ENCODE measurements at regions not wholly inside any gene's neighbourhood (a gene's known extent, or its start where the extent isn't known, plus 50 kb on each side); places are given as distances from the start of the nearest gene placed in this dataset.
A peak's percentile ranks its signal among the peaks of the same experiment; 100 is the strongest.

- TF ChIP-seq, protein P1, sequence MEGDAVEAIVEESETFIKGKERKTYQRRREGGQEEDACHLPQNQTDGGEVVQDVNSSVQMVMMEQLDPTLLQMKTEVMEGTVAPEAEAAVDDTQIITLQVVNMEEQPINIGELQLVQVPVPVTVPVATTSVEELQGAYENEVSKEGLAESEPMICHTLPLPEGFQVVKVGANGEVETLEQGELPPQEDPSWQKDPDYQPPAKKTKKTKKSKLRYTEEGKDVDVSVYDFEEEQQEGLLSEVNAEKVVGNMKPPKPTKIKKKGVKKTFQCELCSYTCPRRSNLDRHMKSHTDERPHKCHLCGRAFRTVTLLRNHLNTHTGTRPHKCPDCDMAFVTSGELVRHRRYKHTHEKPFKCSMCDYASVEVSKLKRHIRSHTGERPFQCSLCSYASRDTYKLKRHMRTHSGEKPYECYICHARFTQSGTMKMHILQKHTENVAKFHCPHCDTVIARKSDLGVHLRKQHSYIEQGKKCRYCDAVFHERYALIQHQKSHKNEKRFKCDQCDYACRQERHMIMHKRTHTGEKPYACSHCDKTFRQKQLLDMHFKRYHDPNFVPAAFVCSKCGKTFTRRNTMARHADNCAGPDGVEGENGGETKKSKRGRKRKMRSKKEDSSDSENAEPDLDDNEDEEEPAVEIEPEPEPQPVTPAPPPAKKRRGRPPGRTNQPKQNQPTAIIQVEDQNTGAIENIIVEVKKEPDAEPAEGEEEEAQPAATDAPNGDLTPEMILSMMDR (conservative IDR thresholded peaks at IDR 0.05; ENCODE audit: low read depth, low read length) = no peak
- no peak overlapping the region for H3K4me3 ChIP-seq (ENCODE audit: low read depth, low read length)
- no peak for DNase-seq (ENCODE audit: low read depth)
Measured at GRCh38 chr4:153929675-153930074, 140.8 kb upstream of the SFRP2 start.

DNA sequence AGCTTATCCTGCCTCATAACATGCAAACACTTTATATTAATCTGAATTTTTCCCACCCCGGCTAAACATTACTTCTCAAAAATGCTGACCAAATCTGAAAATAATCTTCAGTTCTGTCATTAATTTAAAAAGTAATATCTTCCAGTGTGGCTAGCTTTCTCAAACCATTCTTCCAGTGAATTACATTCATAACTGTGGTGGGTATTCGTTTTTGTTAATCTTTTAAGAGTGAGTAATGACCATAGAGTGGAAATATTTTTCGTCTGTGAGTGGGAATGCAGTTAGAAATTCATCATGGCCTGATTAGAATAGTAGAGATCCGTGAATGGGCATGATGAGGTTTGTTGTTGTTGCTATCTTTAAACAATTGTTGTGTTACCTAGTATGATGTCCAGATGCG lies 138.6 kb upstream of the SFRP2 start:
- DNase-seq (ENCODE audit: low read depth) = no peak
- TF ChIP-seq, protein P1 (conservative IDR thresholded peaks at IDR 0.05; ENCODE audit: low read depth, low read length) = no peak
- H3K4me3 ChIP-seq (ENCODE audit: low read depth, low read length) = no peak overlapping the region

DNA sequence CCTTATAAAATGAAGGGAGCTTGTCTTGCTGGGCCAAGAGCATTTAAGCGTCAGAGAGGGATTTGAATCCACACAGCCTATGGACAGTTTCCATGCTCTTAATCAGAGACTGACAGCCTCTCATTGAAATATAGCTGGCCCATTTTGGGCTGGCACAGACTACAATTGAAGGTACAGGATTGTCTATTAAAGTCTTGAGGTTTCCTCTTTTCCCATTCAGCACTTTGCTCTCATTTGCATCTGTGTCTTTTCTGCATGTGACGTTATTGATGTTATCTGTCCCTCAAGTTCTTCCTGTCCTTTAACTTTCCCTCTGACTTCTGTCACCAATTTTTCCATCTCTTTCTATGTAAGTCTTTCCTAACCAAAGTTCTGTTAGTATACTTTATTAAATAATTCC lies 133.3 kb upstream of the SFRP2 start:
- no peak for DNase-seq (ENCODE audit: low read depth)
- TF ChIP-seq, protein P1 (conservative IDR thresholded peaks at IDR 0.05; ENCODE audit: low read depth, low read length) = no peak

DNA sequence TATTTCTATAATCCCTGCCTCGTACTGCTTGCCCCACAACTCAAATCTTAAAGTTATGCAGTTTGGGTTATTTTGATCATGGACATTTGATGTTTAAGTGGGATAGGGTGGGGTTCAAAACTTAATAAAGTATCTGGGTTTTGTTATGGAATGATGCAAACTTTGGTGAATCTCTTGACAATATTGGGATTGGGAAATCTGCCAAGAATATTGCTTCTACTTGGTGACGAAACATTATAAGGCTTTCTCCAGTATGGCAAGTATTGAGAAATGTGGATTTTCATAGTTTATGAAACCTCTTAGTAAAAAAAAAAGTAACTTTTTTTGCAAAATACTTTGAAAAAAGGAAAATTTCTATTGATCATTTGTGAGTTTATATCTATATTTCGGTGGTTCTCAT lies 130.8 kb upstream of the SFRP2 start:
- no peak overlapping the region for H3K4me3 ChIP-seq (ENCODE audit: low read depth, low read length)
- peak; percentile 6 for DNase-seq (ENCODE audit: low read depth)
- TF ChIP-seq, protein P1 (conservative IDR thresholded peaks at IDR 0.05; ENCODE audit: low read depth, low read length) = no peak

More for the DNA sequence above, 133.3 kb upstream of the SFRP2 start:
- no peak overlapping the region for H3K4me3 ChIP-seq (ENCODE audit: low read depth, low read length)

- no peak for DNase-seq (ENCODE audit: low read depth)
- no peak overlapping the region for H3K4me3 ChIP-seq (ENCODE audit: low read depth, low read length)
- TF ChIP-seq, protein P1 (conservative IDR thresholded peaks at IDR 0.05; ENCODE audit: low read depth, low read length) = no peak
Measured at GRCh38 chr4:153916273-153916755, 127.4 kb upstream of the SFRP2 start.

DNA sequence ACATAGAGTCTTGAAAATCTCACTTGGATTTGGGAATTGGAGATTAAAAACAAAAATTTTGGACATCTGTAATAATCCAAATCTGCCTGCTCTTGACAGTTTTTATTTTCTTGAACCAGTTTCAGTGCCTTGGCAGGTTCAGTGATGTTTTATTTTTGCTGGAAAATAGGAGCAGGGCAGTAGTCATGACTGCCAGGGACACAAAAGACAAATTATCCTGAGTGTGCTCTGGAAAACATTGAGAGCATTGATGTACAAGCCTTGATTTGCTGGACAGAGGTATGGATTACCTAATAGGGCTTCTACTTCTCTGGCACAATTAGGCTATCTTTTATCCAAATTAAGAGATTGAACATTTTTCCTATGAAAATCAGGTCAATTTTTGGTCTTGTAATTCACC lies 123.4 kb upstream of the SFRP2 start:
- TF ChIP-seq, protein P1 (conservative IDR thresholded peaks at IDR 0.05; ENCODE audit: low read depth, low read length) = no peak
- no peak for DNase-seq (ENCODE audit: low read depth)
- H3K4me3 ChIP-seq (ENCODE audit: low read depth, low read length) = no peak overlapping the region

GRCh38 chr4:153909672-153910071 lies 120.8 kb upstream of the SFRP2 start:
- DNase-seq (ENCODE audit: low read depth) = no peak
- no peak overlapping the region for H3K4me3 ChIP-seq (ENCODE audit: low read depth, low read length)
- TF ChIP-seq, protein P1 (conservative IDR thresholded peaks at IDR 0.05; ENCODE audit: low read depth, low read length) = no peak

All from choroid plexus epithelial cell (primary cell).